Activated T-cell treated with anti-CD3 and anti-CD28 coated beads, Interleukin-2, amount 50 U/mL, for 24 hours (primary cell): ENCODE measurements at regions not wholly inside any gene's neighbourhood (a gene's known extent, or its start where the extent isn't known, plus 50 kb on each side); places are given as distances from the start of the nearest gene placed in this dataset.

Source experiments
- DNase-seq: peaks from one replicate; pipeline ENCODE4 v3.0.0-alpha.2; 2020
- H3K27ac Mint-ChIP-seq: 2 replicates; pipeline ENCODE4 v1.8.0; 2020; ENCODE audit warnings: mild to moderate bottlenecking, mixed read lengths
- H3K27me3 Mint-ChIP-seq: 2 replicates; pipeline ENCODE4 v1.8.0; 2020; ENCODE audit warnings: mixed read lengths
- H3K36me3 Mint-ChIP-seq: 2 replicates; pipeline ENCODE4 v1.8.0; 2020; ENCODE audit warnings: low read depth, mixed read lengths
- H3K4me1 Mint-ChIP-seq: 2 replicates; pipeline ENCODE4 v1.8.0; 2020; ENCODE audit warnings: low read depth, mixed read lengths
- H3K4me3 Mint-ChIP-seq: 2 replicates; pipeline ENCODE4 v1.8.0; 2020; ENCODE audit warnings: mild to moderate bottlenecking, moderate library complexity, mixed read lengths
- H3K9me3 Mint-ChIP-seq: 2 replicates; pipeline ENCODE4 v1.8.0; 2020; ENCODE audit warnings: mixed read lengths

GRCh38 chr1:60229821-60230220 lies 156.3 kb upstream of the C1orf87 start:
- Mint-ChIP-seq H3K4me3 (no peak overlapping the region), H3K27ac (no peak overlapping the region), H3K36me3 (no peaks in the 10 kb centered on the region), H3K27me3 (peaks cover 9% of the 10 kb centered on the region), H3K4me1 (peaks cover 14% of the 10 kb centered on the region), H3K9me3 (no peaks in the 10 kb centered on the region)
- no peak for DNase-seq

DNA sequence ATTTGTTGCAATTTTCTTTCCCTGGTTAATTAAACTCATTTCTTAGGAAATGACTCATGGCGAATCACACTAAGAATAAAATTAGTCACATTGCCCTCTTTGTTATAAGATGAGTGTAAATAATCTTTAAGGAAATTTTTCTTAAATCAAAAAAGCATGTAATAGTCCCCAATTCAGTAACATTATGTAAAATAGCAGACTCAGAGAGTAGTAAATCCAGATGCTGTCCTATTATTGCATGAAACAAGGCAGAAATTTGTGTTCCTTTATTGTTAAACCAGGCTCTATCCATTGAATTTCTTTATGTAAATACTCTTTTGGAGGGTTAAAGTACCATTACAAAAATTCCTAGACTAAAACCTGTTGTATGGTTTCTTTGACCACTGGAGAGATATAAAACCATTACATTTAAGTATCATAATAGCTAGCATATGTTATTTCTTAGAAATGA lies 154.5 kb upstream of the C1orf87 start:
- peaks cover 14% of the 10 kb centered on the region for H3K4me1 Mint-ChIP-seq
- H3K27me3 Mint-ChIP-seq = peaks cover 9% of the 10 kb centered on the region
- peak overlapping the region; percentile 65 for H3K27ac Mint-ChIP-seq
- H3K36me3 Mint-ChIP-seq = no peaks in the 10 kb centered on the region
- H3K4me3 Mint-ChIP-seq = no peak overlapping the region
- no peaks in the 10 kb centered on the region for H3K9me3 Mint-ChIP-seq
- DNase-seq = no peak

GRCh38 chr1:60227601-60228000 lies 154.0 kb upstream of the C1orf87 start:
- Mint-ChIP-seq H3K27ac (no peak overlapping the region), H3K4me1 (peaks cover 14% of the 10 kb centered on the region), H3K4me3 (no peak overlapping the region), H3K36me3 (no peaks in the 10 kb centered on the region), H3K9me3 (no peaks in the 10 kb centered on the region), H3K27me3 (peaks cover 9% of the 10 kb centered on the region)
- DNase-seq = no peak

GRCh38 chr1:60225486-60225885 lies 151.9 kb upstream of the C1orf87 start:
- H3K4me3 Mint-ChIP-seq = no peak overlapping the region
- peaks cover 7% of the 10 kb centered on the region for H3K27me3 Mint-ChIP-seq
- DNase-seq = no peak
- no peaks in the 10 kb centered on the region for H3K36me3 Mint-ChIP-seq
- no peaks in the 10 kb centered on the region for H3K9me3 Mint-ChIP-seq
- peaks cover 14% of the 10 kb centered on the region for H3K4me1 Mint-ChIP-seq
- H3K27ac Mint-ChIP-seq = no peak overlapping the region

- no peak overlapping the region for H3K4me3 Mint-ChIP-seq
- peaks cover 3% of the 10 kb centered on the region for H3K27me3 Mint-ChIP-seq
- peaks cover 14% of the 10 kb centered on the region for H3K4me1 Mint-ChIP-seq
- no peak for DNase-seq
- no peaks in the 10 kb centered on the region for H3K36me3 Mint-ChIP-seq
- H3K27ac Mint-ChIP-seq = no peak overlapping the region
- no peaks in the 10 kb centered on the region for H3K9me3 Mint-ChIP-seq
Observed at GRCh38 chr1:60224523-60224922, 151.0 kb upstream of the C1orf87 start.

DNA sequence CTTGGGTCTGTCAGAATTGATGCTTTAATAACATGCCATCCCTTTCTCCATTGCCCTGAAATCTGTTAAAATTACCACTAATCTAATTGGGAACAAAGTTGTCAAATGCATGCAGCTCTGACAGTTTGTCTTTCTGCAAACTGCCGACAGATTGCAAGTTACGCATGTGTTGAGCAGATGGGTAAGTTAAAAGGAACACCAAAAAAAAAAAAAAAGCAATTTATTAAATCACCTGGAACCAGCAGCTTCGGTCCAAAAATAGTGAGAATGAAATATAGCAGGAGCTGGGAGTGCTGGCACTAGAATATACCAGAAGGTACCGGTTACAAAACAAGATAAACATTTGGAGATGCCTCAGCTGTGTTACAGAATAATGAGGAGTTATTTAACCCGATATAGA lies 149.6 kb upstream of the C1orf87 start:
- no peak overlapping the region for H3K4me3 Mint-ChIP-seq
- no peak overlapping the region for H3K27ac Mint-ChIP-seq
- H3K27me3 Mint-ChIP-seq = peaks cover 3% of the 10 kb centered on the region
- H3K9me3 Mint-ChIP-seq = no peaks in the 10 kb centered on the region
- DNase-seq = no peak
- H3K4me1 Mint-ChIP-seq = peaks cover 9% of the 10 kb centered on the region
- no peaks in the 10 kb centered on the region for H3K36me3 Mint-ChIP-seq

DNA sequence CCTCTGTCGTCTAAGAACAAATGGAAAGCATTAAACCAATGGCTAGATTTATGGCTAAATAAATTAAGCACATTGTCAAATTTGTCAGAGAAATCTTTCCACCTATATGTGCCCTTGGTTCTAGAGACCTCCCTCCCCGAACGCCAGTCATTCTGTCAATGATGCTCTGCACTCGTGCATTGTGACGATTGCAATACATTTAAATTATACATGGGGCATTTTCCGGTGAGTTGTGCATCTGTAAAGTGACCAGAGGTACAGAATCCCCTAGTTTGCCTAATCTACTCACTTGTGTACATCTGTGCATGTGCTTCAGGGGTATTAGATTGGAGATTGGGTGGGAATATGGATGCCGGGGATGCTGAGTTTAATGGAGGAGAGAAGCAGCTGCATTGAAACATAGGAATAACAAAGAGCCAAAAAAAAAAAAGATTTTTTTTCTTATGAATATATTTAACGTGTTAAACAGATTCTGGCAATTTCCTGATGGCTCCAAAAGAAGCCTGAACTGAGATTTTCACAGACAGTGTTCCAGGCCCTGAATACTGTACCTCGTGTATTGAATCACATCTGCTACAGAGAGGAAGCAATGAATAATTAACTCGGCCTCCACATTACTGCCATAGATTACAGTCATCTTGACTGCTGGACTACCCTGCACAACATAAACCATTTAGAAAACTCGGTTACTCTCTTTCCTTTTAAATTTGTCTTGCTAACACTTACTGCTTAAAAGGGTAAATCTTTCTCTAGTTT lies 149.0 kb upstream of the C1orf87 start:
- no peak overlapping the region for H3K27ac Mint-ChIP-seq
- no peaks in the 10 kb centered on the region for H3K9me3 Mint-ChIP-seq
- H3K27me3 Mint-ChIP-seq = peaks cover 3% of the 10 kb centered on the region
- peaks cover 3% of the 10 kb centered on the region for H3K4me1 Mint-ChIP-seq
- no peak for DNase-seq
- no peaks in the 10 kb centered on the region for H3K36me3 Mint-ChIP-seq
- H3K4me3 Mint-ChIP-seq = no peak overlapping the region

GRCh38 chr1:60213253-60213652 lies 139.7 kb upstream of the C1orf87 start:
- no peak overlapping the region for H3K27ac Mint-ChIP-seq
- no peaks in the 10 kb centered on the region for H3K36me3 Mint-ChIP-seq
- peaks cover 2% of the 10 kb centered on the region for H3K9me3 Mint-ChIP-seq
- no peaks in the 10 kb centered on the region for H3K4me1 Mint-ChIP-seq
- H3K27me3 Mint-ChIP-seq = no peaks in the 10 kb centered on the region
- H3K4me3 Mint-ChIP-seq = no peak overlapping the region
- no peak for DNase-seq

DNA sequence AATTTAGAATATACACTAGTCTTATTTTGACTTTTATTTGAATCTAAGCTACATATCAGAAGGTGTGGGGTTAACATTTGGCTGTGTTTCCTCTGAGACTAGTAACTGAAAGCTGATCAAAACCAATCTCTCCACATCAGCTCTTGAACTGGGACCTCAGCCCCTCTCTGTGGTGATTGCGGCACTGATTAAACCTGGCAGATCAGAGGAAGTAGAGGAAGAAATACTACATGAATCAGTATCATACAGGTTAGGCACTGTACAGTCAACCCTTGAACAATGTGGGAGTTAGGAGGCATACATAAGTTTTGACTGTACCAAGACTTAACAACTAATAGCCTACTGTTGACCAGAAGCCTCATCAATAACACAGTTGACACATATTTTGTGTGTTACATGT lies 122.5 kb upstream of the C1orf87 start:
- no peaks in the 10 kb centered on the region for H3K4me1 Mint-ChIP-seq
- no peaks in the 10 kb centered on the region for H3K36me3 Mint-ChIP-seq
- H3K9me3 Mint-ChIP-seq = peaks cover 7% of the 10 kb centered on the region
- DNase-seq = no peak
- no peaks in the 10 kb centered on the region for H3K27me3 Mint-ChIP-seq
- H3K27ac Mint-ChIP-seq = no peak overlapping the region
- H3K4me3 Mint-ChIP-seq = no peak overlapping the region

- no peaks in the 10 kb centered on the region for H3K36me3 Mint-ChIP-seq
- H3K27me3 Mint-ChIP-seq = no peaks in the 10 kb centered on the region
- H3K27ac Mint-ChIP-seq = no peak overlapping the region
Observed at GRCh38 chr1:60185684-60186083, 112.1 kb upstream of the C1orf87 start.

DNA sequence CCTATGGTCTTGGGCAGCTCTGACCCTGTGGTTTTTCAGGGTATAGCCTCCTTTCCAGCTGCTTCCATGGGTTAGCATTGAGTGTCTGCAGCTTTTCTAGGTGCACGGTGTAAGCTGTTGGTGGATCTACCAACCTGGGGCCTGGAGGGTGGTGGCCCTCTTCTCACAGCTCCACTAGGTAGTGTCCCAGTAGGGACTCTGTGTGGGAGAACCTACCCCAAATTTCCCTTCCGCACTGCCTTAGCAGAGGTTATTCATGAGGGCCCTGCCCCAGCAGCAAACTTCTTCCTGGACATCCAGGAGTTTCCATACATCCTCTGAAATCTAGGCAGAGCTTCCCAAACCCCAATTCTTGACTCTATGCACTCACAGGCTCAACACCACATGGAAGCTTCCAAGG lies 111.0 kb upstream of the C1orf87 start:
- DNase-seq = no peak
- H3K9me3 Mint-ChIP-seq = peaks cover 12% of the 10 kb centered on the region
- H3K27ac Mint-ChIP-seq = no peak overlapping the region
- no peak overlapping the region for H3K4me3 Mint-ChIP-seq
- H3K36me3 Mint-ChIP-seq = no peaks in the 10 kb centered on the region
- no peaks in the 10 kb centered on the region for H3K27me3 Mint-ChIP-seq
- no peaks in the 10 kb centered on the region for H3K4me1 Mint-ChIP-seq

More at GRCh38 chr1:60185684-60186083, 112.1 kb upstream of the C1orf87 start:
- Mint-ChIP-seq H3K4me3 (no peak overlapping the region), H3K9me3 (peaks cover 12% of the 10 kb centered on the region), H3K4me1 (no peaks in the 10 kb centered on the region)
- no peak for DNase-seq

DNA sequence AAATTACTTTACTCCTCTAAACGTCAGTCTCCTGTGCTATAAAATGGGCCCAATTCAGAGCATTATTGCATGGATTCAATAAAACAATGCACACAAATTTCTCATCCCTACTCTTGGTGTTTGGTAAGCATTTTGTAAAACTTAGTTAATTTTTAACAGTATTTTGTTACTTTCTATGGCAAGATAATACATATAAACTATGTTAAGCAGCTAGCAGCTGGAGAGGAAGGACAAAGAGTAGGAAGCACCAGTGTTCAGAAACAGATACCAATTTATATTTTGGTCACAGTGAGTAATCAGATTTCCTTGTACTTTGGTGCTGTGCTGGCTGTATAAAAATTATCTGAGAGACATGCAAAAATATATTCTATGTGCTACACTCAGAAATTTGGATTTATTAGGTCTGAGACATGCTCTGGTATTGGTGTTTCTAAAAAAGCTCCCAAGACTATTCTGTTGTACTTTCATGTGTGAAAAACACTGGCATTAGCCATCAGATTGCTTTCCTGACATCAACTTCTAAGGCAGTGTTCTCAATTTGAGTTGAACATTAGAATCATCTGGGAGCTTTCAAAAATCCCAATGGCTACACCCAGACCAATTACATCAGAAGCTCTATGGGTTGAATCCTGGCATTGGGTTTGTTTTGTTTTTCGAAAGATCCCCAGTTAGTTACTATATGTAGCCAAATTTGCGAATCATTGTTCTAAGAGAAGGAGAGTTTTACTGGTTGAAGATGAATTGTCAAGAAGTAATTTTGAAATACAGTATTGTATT lies 100.3 kb upstream of the C1orf87 start:
- no peaks in the 10 kb centered on the region for H3K27me3 Mint-ChIP-seq
- H3K36me3 Mint-ChIP-seq = no peaks in the 10 kb centered on the region
- H3K4me1 Mint-ChIP-seq = no peaks in the 10 kb centered on the region
- no peak overlapping the region for H3K4me3 Mint-ChIP-seq
- DNase-seq = no peak
- no peaks in the 10 kb centered on the region for H3K9me3 Mint-ChIP-seq
- H3K27ac Mint-ChIP-seq = no peak overlapping the region

DNA sequence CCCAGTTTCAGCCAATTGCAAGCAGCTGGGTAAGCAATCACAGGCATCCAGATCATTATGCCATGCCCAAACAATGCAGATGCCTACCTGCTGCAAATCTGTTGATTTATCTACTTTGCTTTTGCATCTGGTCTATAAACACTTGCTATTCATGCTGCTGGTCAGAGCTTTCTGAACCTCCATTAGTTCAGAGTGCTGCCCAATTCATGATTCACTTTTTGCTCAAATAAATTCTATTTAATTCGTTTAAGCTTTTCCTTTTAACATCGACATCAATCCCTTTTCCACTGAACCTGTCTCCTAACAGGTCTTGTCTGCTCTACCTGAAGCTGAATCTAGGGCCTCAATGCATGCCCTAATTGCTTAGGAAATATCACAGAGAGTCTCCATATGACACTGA lies 99.4 kb upstream of the C1orf87 start:
- Mint-ChIP-seq H3K4me1 (no peaks in the 10 kb centered on the region), H3K27ac (no peak overlapping the region), H3K27me3 (no peaks in the 10 kb centered on the region), H3K9me3 (no peaks in the 10 kb centered on the region), H3K4me3 (no peak overlapping the region), H3K36me3 (no peaks in the 10 kb centered on the region)
- no peak for DNase-seq

DNA sequence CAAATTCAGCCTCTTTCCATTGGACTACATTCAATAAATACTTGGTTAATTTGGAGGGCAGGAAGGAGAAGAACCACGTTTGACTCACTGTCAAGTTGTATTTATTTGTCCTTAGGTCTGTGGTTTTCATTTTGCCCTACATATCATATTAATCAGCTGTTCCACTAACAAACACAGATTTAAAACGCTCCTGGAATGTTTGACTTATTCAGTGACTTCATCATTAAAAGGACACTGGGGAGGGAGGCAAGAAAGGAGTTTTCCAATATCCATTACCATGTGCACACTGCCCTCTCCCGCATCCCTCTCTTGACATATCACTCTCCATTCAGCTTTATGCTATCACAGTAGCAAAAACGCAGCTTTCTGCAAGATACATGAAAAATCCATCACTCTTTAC lies 98.2 kb upstream of the C1orf87 start:
- Mint-ChIP-seq H3K4me3 (no peak overlapping the region), H3K27me3 (no peaks in the 10 kb centered on the region), H3K27ac (no peak overlapping the region), H3K4me1 (no peaks in the 10 kb centered on the region), H3K36me3 (no peaks in the 10 kb centered on the region), H3K9me3 (no peaks in the 10 kb centered on the region)
- no peak for DNase-seq

DNA sequence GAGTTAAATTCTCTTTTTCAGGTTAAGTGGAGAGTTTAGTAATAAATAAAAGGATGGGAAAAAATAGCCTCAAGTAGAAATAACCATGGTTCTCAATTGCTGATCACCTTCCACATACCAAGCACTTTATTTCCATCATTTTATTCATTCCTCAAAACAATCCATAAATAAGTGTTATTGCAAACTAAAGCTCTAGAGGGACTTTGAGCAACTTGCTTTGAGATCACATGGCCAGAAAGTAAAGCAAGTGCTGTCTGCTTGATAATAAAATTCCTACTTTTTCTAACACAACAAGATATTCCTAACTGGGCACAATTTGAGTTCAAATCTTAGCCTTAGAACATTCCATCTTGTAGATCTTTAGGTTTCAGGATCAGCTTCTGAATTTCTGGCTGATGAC lies 97.1 kb upstream of the C1orf87 start:
- Mint-ChIP-seq H3K4me1 (no peaks in the 10 kb centered on the region), H3K4me3 (no peak overlapping the region), H3K27ac (no peak overlapping the region), H3K27me3 (no peaks in the 10 kb centered on the region), H3K9me3 (no peaks in the 10 kb centered on the region), H3K36me3 (no peaks in the 10 kb centered on the region)
- DNase-seq = no peak
